A172 (cell line): ENCODE measurements at regions not wholly inside any gene's neighbourhood (a gene's known extent, or its start where the extent isn't known, plus 50 kb on each side); places are given as distances from the start of the nearest gene placed in this dataset.
"Not testable (repeated sequence)": the region's sequence is repeated elsewhere in the genome, so short reads cannot be mapped to it uniquely, and the experiment has no call there.

Experiments
- DNase-seq: peaks from one replicate; pipeline ENCODE4 v3.0.0-alpha.2; 2015; ENCODE audit warnings: low spot score

- no peak for DNase-seq
These were observed 189.3 kb downstream of the ADRA2A start for GRCh38 chr10:111266165-111266564.

- DNase-seq, result no peak
These were observed 190.8 kb downstream of the ADRA2A start for GRCh38 chr10:111267673-111268072.

GRCh38 chr10:111273235-111273634, 196.4 kb downstream of the ADRA2A start:
- DNase-seq, result no peak

- DNase-seq, result no peak
These were observed 196.8 kb downstream of the ADRA2A start for GRCh38 chr10:111273635-111274034.

GRCh38 chr10:111275091-111275490, 198.3 kb downstream of the ADRA2A start:
- peak; percentile 80 for DNase-seq

DNA sequence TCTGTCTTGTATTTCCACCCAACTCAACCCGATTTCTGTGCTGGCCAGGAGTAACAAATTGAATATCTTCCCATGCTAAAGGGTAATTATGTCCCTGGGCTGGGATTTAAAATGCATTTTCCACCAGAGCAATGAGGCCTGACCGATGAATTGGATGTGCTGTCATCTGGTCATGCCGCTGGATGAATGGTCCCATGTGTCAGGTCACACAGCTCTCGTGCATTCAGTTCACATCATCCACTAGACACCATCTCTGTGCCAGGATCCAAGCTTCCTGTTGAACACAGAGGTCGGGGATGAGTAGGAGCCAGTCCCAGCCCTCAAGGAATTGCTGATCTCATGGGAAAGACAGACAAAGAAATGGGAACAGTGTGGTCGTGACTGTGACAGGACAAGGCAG, 200.8 kb downstream of the ADRA2A start:
- no peak for DNase-seq

- DNase-seq, result no peak
These were observed 201.4 kb downstream of the ADRA2A start for GRCh38 chr10:111278266-111278665.

DNA sequence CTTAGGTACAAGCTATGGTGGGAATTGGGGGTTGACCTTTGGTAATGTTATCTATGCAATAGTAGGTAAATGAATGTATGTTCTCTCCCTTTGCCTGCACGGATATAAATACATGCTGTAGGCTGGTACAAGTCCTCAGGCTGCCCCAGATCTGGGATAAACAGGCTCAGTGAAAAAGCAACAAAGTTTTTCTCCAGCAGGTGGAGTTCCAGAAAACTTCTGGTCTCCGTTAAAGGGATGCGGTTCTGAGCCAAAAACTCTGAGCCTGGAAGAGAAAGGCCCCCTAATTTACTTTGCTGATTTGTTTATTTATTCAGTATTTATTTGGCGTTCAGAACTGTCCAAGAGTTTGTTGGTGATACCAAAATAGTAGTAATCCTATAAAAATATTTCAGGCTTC, 204.7 kb downstream of the ADRA2A start:
- peak; percentile 21 for DNase-seq

DNA sequence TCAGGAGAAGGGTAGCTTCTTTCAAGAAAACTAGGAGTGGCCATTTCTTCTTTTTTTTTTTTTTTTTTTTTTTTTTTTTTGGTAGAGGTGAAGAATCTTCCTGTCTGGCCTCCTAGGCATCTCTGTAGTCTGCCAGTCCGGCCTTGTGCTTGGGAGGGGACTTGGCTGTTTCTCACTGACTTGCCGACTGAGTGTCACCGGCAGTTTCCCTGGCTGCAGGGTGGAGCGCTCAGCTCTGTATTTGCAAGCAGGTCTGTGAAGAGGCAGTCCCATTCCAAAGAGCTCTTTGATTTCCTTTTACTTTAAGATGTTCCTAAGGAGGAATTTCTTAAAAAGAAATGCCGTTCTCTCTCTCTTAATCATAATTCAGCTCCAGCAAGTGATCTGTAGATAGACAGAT, 212.6 kb downstream of the ADRA2A start:
- DNase-seq, result no peak

GRCh38 chr10:111290649-111291048, 213.8 kb downstream of the ADRA2A start:
- no peak for DNase-seq

- DNase-seq, result peak; percentile 62
These were observed 219.0 kb downstream of the ADRA2A start for GRCh38 chr10:111295788-111296187.

GRCh38 chr10:111297351-111297848, 220.6 kb downstream of the ADRA2A start:
- peak; percentile 90 for DNase-seq

- DNase-seq, result peak; percentile 70
These were observed 221.2 kb downstream of the ADRA2A start for GRCh38 chr10:111298031-111298430.

DNA sequence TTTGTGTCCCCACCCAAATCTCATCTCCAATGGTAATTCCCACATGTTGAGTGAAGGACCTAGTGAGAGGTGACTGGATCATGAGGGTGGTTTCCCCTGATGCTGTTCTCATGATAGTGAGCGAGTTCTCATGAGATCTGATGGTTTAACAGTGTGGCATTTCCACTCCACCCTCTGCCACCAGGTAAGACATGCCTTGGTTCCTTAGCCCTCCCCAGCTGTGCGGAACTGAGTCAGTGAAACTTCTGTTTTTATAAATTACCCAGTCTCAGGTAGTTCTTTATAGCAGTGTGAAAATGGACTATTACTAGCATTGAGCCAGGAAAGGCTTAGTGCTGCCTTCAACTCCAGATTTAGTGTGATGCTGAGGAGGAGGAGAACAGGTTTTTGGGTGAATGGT, 222.2 kb downstream of the ADRA2A start:
- DNase-seq, result no peak

DNA sequence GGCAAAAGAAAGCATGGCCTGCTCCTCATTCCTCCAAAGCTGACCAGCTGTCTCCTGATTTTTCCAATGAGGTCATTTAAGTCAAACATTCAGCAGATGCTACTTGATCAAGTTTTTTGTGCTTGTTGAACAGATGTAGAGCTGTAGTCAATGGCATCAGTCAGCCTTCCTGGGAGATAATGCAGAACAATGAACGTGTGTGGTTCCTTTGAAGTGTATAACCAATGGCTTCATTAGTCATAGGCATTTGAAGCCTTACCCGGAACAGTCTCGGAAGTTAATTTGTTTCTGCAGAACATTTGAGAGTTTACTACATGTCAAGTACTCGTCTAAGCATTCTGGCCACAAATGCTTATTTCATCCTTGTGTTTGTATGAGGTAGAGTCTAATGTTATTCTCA, 227.1 kb downstream of the ADRA2A start:
- peak; percentile 21 for DNase-seq

DNA sequence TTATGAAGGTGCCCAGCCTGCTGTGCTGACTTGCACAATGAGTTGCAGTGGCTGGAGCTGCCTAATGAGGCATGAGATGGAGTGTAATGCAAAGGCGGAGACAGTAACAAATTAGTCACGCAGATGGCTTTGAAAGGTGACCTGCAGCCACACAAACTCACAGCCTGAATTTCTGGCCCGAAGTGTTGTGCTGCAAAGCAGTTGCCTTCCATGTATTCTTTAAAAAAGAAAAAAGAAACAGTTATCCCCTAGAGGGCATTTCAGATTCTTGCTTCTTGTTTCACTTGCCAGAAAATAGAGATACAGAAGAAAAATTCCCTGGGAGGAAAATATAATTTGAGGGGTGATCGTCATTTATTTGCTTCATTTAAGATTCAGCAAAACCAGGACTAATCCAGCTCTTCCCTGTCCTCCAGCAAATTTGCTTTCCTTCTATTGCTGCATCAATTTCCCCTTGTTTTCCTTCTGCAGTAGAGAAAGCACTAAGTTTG, 239.9 kb downstream of the ADRA2A start:
- DNase-seq, result peak; percentile 17

- no peak for DNase-seq
These were observed 243.0 kb downstream of the ADRA2A start for GRCh38 chr10:111319866-111320265.

DNA sequence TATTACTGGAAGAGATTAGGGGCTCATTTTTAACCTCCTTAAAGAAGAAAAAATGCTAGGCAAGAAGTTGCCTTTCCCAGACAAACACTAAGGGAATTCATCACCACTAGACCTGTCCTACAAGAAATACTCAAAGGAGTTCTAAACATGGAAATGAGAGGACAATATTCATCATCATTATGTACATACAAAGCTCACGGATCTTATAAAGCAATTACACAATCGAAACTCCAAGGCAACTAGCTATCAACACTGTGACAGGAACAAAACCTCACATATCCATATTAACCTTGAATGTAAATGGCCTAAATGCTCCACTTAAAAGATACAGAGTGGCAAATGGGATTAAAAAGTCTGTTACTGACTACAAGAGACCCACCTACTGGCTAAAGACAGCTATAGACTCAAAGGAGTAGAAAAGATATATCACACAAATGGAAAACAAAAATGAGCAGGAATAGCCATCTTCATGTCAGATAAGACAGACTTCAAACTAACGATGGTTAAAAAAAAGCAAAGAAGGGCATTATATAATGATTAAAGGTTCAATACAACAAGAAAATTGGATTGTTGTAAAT, 246.6 kb downstream of the ADRA2A start:
- peak; percentile 21 for DNase-seq

DNA sequence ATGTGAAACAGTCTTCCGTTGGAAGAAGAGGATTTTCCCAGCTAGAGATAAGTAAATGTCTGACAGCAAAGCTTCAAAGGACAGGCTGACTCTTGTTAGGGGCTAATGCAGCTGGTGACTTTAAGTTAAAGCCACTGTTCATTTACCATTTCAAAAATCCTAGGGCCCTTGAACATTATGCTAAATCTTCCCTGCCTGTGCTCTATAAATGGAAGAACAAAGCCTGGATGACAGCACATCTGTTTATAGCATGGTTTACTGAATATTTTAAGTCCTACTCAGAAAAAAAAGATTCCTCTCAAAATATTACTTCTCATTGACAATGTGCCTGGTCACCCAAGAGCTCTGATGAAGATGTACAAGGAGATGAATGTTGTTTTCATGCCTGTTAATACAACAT, 255.3 kb downstream of the ADRA2A start:
- not testable (repeated sequence) for DNase-seq

DNA sequence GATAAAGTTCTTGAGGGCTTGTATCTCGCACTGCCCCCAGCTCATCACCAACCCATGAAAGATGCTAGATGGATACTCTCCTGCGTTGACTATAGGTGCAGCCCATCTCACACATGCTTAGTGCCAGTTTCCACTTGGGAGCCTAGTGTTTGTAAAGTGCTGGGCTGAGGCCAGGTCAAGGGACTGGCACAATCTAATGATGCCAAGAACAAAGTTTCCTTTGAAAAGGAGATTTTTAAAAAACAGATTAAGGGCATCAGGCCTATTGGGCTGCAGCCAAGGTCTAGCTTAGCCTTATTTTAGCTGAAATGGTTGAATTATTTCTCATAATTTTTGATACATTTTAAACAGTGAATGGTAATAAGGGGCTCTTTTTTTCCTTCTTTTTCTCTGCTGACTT, 259.0 kb downstream of the ADRA2A start:
- DNase-seq, result no peak

DNA sequence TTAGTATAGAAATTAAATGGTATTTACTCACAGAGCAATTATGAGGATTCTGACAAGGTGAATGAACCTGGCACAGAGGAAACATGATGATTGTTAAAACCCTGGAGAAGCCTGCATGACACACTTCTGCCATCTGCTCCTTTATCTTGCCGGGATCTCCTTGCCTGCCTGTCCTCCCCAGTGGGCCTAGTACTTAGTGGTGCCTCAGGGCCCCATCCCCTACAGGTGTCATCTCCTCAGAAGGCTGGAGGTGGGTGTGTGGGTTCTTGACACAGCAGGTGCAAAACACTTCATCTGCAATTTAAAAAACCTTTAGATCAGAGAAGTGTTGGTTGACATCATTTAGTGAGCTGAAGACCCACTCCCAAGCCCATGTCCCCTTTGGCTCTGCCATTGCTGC, 261.2 kb downstream of the ADRA2A start:
- DNase-seq, result no peak

DNA sequence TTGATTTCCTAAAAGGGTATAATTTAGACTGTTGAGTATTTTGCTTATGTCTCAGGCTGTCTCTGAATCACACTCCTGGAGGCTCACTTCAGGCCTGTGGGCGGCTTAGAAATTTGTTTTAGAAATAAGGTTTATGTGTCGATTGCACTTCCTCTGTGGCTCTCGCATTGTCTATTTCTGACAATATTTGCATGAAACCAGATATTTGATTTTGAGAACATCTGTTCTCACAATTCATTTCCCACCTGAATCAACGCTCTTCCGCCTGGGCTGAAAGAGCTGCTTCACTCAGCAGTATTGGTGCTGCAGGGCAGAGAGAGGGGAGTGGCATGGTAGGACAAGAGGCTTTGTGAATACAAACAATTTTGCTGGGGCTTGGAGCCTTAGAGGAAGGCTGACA, 262.0 kb downstream of the ADRA2A start:
- DNase-seq, result no peak

GRCh38 chr10:111344804-111345203, 268.0 kb downstream of the ADRA2A start:
- DNase-seq, result peak; percentile 16

DNA sequence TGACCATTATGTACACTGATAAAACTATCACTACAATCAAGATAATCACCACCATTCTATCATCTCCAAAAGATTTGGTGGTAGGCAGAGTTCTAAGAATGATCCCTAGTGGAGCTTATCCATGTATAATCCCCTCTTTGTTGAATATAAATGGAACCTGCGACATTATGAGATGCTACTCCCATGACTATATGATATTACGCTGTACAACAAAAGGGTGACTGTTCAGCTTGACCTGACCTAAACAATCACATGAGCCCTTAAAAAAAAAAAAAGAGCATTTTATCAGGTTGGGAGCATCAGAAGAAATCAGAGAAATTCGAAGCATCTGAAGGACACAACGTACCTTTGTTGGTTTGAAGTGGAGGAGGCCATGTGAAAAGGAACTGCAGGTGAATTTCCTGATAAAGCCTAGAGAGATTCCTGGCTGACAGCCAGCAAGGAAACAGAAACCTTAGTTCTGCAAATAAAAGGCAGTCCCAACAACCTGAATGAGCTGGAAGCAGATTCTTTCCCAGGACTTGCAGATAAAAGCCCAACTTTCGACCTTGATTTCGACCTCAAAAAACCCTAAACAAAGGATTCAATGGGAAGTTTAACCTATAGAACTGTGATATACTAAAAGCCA, 270.7 kb downstream of the ADRA2A start:
- DNase-seq, result no peak
